ENCODE measurements at regions not wholly inside any gene's neighbourhood (a gene's known extent, or its start where the extent isn't known, plus 50 kb on each side); places are given as distances from the start of the nearest gene placed in this dataset.
"Not testable (repeated sequence)": the region's sequence is repeated elsewhere in the genome, so short reads cannot be mapped to it uniquely, and the experiment has no call there.

DNA sequence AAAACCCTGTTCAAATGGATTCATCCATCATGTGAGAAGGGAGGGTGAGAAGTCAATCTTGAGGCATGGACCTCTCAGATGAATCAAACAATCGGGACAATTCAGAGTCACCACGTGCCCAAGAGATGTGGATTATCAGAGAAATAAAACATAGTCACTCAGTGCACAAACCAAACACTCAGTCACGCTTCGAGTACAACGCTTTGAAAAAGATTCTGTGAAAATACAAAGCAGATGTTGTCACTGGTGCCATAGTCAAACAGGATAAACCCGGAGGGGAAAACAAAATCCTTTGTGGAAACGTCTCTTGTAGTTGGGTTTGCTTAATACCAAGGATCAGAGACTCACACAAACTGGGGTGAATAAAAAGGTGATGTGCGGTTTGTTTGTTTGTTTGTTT is 188.4 kb downstream of the RRAGC start:
- DNase-seq = no peak

DNA sequence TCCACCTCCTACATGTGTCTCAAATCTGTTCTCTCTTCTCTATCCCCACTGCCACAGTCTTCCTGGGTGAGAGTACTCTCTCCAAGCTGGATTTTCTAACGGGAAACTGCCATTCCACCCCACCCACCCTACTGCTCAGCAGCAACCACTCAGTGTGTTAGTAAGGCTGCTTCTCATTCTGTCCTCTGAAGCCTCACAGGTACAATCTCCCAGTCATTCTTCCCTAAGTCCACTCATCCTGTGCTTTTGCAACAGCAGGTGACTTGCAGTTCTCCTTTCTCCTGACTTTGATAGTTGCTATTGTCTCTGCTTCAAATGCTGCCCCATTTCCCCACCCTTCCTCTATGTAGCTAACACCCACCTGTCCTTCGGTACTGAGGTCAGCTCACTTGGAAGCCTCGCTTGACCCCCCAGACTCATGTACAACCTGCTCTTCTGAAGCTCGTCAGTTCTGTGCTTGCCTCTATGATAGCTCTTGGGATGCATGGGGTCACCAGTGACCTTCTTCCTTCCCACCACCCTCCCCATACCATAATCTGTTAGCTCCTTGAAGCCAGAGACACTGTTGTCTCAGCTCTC is 188.9 kb downstream of the RRAGC start:
- no peak for DNase-seq

GRCh38 chr1:38667626-38668025 is 191.9 kb downstream of the RRAGC start:
- DNase-seq = no peak

- DNase-seq = peak in 27 of 58 donors; percentile 1 to 68 (median 14)
Observed at GRCh38 chr1:38662126-38662525, 197.4 kb downstream of the RRAGC start.

- no peak for DNase-seq
Observed at GRCh38 chr1:38658883-38659282, 200.7 kb downstream of the RRAGC start.

- DNase-seq = no peak
Observed at GRCh38 chr1:38657873-38658272, 201.7 kb downstream of the RRAGC start.

GRCh38 chr1:38657207-38657840 is 202.2 kb downstream of the RRAGC start:
- DNase-seq = no peak

DNA sequence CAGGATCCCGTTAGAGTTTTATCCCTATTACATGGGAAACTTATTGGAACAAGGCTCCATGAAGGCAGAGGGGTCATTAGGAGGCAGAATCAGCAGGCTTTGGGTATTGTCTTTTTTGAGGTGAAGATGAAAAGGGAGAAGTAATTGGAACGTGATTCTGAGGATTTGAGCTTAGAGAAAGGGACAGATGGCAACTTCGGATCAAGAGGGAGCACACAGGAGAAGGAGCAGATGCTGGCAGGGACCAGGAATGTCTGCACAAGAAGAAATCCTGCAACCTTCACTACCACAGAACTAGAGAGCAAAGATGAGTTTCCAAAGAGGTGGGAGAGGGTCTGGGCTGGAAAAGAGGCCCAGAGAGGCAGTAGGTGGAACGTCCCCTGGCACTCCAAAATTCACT is 202.8 kb downstream of the RRAGC start:
- no peak for DNase-seq

DNA sequence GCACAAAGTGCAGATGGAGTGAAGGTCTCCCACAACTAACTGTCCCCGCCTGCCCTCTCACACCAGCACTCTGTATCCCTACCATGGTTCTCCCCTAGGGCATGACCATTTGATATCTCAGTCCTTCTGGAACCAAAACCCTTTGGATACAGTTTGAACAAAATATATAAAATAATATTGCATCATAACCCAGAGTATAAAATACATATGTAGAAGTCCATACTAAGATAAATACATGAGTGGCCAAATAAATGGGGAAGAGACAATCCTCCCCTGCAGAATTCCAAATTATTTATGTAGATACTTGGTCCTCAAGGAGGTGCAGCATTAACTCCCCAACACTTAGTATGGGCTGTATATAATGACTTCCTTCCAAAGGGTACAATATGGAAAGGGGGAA is 207.4 kb downstream of the RRAGC start:
- no peak for DNase-seq

DNA sequence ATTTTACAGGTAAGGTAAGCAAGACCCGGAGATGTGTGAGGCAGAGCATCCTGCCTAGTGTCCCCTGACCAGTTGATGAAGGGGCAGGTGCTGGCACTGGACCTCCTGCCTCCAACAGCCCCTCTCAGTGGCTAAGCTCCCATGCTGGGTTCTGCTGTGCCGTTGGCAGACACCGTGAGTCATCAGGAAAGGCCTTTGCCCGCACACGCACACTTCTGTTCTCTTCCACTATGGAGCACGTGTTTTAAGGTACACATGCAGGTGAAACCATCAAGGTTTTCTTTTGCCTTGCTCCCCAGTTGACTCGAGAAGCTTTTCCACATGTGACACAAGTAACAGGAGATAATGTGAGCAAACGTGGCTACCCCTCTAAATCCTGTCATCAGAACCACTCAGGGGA is 207.9 kb downstream of the RRAGC start:
- DNase-seq = no peak

- no peak for DNase-seq
Observed at GRCh38 chr1:38648417-38648816, 211.2 kb downstream of the RRAGC start.

GRCh38 chr1:38647341-38647740 is 212.2 kb downstream of the RRAGC start:
- not testable (repeated sequence) for DNase-seq

DNA sequence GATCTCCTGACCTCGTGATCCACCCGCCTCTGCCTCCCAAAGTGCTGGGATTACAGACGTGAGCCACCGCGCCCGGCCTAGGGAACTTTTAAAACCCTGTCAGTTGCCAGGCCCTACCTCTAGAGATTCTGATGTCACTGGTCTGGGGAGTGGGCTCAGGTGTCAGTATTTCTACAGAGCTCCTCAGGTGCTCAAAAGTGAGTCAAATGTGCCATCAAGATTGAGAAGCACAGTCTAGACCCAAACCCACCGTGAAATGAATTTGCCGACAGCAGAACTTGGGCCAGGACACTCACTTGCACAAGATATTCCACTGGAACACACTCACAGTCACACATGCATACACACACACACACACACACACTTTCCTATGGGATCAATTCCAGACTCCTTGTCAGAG is 215.5 kb downstream of the RRAGC start:
- DNase-seq = no peak

DNA sequence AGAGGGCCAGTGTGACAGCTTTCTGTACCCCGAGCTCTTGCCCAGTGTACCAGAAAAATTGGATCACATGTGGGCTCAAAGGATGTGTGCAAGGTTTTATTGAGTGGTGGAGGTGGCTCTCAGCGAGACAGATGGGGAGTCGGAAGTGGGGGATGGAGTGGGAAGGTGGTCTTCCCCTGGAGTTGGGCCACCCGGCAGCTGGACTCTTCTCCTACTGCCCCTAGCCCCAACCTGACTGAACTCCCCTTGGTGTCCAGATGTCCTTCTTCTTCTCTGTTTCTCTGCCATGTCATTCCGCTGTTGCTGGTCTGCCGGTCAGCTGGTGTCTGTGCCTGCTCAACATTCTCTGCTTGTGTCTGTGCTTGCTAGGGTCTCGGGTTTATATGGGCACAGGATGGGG is 217.9 kb downstream of the RRAGC start:
- DNase-seq = no peak

DNA sequence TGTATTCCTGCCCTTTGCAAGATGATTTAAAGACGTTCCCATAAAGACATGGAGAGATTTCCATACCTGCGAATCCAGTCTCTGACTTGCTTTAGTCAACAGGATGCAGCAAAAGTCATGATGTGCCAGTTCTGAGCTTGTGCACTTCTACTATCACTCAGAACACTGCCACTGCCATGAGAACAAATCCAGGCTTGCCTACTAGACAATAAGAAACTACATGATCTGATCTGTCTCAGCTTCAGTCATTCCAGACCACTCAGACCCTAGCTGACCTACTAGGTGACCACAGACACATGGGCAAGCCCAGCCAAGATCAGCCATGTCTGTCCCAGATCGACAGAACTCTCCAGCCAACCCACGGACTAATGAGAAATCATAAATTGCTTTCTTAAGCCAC is 219.2 kb downstream of the RRAGC start:
- no peak for DNase-seq

DNA sequence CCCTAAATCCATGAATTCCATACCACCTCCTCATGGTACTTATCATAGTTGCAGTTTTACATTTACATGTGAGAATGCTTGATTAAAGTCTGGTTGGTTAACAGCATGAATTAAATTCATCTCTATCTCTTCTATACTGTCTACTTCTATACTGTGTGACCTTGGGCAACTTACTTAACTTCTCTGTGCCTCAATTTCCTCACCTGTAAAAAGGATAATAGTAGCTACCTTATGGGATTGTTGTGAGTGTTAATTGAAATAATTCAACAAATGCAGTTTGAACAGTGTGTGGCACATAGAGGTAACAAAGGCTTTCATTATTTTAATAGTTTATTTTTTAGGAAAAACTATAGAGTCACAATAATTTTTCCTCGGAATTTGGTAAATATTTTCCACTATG is 231.3 kb downstream of the RRAGC start:
- no peak for DNase-seq

DNA sequence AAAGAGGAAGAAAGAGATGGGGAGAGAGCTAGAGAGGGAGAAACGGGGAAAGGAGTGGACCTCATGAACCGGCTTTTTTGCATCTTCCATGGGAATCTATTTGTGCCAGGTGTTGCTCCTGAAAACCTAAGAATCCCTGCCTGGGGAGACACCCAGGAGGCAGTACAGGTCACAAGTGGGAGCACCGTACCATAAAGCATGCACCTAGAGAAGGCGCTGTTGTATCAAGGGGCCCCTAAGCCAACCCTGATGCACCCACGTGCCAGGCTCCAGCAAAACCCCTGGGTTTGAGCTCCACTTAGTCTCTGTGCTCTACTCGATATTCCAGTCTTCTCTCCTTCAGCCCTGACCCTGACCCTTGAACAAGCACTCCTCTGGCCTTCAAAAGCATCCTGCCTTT is 233.6 kb downstream of the RRAGC start:
- DNase-seq = no peak

- DNase-seq = no peak
Observed at GRCh38 chr1:38624336-38625039, 235.1 kb downstream of the RRAGC start.

DNA sequence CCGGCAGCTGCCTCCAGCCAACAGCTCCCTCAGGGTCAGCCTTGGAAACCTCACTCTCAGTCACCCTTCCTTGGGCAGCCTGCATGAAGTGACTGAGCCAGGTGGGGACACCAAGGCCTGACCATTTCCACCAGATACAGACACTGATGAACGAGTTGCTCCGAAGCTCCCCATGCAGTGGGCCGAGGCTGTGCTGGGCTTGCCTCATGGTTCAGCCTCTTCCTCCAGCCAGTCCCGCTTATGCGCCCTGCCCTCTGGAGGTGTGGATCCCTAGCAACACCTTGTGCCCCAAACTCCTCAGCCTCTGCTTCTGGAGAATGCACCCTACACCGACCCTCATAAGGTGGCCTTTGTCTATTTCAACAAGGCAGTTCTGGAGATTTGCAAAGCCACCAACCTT is 236.0 kb downstream of the RRAGC start:
- DNase-seq = no peak

DNA sequence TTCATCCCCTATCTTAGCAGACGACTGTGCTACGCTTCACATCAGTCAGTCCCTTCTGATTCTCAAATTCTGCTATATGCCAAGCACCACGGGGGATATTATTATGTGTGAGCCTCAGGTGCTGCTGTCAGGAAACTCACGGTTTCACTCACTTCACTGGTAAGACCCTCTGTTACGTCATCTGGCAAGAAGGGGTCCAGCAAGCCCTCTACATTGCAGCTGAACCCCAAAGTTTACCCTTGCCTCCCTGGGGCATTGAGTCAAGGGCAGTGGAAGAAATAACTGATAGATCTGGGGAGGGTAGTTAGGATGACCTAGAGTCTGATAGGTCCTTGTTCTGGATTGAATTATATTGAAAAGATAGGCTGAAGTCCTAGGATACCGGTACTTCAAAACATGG is 237.4 kb downstream of the RRAGC start:
- no peak for DNase-seq

DNA sequence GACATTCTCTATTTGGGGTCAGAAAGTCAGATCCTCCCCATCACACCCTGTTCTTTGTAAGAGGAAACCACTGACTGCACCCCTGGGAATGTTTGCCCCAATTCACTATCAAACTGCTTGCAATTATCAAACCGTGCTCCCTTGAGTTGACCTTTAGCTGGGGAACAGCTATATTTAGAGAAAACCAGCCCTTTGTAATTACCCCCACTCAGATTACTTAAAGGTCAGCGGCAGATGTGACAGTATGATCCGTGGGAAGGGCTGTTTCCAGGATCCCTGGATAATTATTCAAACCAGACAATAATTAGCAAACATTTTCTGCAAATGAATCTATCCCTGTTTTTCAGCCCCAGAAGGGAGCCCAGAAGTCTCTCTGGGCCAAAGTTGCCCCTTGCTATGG is 242.7 kb downstream of the RRAGC start:
- DNase-seq = no peak

- no peak for DNase-seq
Observed at GRCh38 chr1:38615680-38616079, 243.9 kb downstream of the RRAGC start.

DNA sequence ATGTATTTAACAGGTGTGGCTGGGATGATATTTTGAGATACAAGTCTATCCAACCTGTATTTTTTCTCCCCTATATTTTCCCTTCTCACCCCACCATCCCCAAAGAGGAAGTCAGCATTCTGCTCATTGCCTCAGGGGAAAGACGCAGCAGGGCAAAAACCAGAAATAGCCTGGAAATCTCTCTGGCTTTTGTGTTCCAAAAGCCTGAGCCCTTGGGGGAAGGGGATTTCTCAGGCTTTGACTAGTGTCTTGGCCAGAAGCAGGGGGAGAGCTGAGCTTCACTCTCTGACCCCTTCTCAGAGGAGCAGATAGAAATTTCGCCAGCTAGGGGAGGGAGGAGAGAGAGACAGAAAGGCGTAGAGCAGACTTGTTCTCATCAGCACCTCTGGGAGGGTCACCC is 244.7 kb downstream of the RRAGC start:
- DNase-seq = no peak
